ENCODE measurements at regions not wholly inside any gene's neighbourhood (a gene's known extent, or its start where the extent isn't known, plus 50 kb on each side); places are given as distances from the start of the nearest gene placed in this dataset.
A peak's percentile ranks its signal among the peaks of the same experiment; 100 is the strongest.
"Not testable (repeated sequence)": the region's sequence is repeated elsewhere in the genome, so short reads cannot be mapped to it uniquely, and the experiment has no call there.

DNA sequence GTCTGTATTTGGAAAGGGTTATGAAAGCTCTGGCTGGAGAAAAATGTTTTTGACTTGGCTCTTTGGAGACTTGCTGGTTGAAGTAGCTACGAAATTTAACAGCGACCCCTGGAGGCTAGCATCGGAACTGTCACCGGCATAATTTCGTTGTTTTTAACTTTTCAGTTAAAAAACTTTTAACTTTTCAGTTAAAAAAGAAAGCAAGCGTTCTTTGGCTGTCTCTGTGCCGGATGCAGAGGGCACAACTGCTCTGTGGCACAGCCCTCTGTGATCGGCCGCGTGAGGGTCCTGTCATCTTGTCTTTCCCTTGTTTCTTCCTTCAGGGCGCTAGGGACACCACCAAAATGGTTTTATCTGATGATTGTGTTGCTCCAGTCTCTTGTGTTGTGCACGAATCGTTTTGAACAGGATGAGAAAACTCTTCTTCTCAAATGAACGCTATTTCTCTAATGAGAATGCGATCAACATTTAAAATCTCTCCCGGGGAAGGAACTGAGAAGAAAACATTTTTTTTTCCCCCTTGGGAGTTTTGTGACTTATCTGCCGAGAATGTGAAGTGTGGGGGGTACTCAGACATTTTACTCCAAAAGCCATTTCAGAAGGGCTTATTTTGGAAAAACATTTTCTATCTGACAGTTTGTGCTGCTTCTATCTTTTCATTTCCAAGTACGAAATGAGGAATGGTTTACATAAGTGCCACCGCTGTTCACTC is 57.1 kb downstream of the ADCYAP1 start:
- DNase-seq: peak; percentile 30

DNA sequence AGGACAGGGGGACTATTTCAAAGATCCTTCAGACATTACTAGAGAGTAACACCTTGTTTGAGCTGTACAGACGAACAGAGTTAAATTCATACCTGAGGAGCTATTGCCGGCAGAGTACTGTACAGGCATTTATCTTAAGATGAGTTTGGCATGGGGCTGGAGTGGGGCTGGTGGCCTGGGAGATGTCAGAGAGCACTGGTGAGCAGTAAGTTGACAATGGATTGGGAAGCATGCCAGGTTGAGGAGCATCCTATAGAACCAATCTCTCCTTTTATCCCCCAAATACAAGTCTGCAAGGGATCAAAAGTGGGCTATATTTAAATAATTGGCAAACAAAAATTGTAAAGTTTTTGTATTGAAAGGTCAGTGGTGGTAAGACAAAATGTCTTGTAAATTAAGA is 58.6 kb downstream of the ADCYAP1 start:
- DNase-seq: no peak

DNA sequence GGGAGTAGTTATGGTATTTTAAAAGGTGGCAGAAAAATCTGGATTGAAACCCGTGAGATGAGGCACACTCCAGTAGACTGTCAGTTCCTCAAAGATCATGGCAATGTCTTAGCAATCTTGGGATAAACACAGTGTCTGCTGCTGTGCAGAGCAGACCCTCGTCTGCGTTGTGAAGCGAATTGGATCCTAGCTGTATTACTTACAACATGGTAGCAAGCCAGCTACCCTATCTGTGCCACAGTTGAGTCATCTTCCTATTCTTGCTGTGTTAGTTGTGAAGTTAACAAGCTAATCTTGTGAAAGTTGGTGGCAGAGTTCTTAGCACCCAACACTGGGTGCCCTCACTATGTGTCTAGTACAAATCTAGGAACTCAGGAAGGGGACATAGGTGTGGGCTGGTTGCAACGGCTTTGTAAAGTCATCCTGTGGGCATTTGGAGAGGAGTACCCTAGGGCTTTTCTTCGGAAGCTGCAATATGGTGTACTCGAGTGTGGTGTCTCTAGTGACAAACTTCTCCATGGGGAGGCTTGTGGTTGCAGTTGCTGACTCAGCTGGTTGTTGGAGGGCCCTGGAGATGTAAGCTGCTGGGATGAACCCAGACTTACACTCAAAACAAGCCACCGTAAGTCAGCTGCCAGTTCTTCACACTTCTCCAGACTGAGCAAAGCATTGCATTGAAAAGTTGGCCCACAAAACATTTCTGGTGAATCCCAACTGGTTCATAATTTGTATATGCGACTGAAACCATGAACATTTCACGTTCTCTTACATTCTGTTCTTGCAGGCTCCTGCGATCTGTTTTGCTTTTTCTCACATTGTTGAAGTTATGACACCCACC is 61.5 kb downstream of the ADCYAP1 start:
- no peak for DNase-seq

DNA sequence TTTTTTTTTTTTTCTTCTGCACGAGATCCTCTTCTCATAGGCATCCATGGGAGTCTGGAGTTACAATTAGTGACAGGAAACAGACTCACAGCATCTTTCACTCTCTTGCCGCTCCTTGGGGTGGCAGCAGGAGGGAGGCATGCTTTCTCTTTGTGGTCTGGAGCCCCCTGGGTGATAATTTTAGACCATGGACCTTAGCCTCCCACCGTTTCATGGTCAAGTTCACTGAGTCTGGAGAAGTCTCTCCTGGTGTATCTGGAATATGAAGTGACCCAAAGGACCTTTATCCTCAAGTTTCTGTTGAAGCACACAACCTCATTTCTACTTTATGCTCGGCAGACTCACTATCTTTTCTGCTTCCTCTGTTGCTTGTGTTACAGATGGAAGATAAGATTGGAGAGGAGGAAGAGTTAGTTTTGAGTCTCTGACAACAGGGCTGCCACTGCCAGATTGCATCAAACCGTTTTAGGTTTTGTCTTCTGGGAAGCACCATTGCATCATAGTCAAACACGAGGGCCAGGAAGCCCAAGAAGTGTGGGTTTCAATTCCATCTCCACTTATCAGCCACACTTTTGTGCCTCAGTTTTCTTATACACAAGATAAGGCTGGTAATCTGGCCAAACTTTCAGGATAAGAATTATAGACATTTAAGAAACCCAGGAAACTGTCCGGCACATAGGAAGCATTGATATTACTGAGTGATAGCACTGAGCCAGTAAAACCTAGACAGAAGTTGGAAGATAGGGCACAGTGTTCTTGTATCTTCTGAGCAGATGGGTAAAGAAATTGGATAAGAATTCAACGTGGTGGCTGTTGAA is 62.3 kb downstream of the ADCYAP1 start:
- DNase-seq: no peak

DNA sequence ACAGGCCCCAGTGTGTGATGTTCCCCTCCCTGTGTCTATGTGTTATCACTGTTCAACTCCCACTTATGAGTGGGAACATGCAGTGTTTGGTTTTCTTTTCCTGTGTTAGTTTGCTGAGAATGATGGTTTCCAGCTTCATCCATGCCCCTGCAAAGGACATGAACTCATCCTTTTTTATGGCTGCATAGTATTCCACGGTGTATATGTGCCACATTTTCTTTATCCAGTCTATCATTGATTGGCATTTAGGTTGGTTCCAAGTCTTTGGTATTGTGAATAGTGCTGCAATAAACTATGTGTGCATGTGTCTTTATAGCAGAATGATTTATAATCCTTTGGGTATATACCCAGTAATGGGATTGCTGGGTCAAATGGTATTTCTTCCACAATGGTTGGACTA is 64.2 kb downstream of the ADCYAP1 start:
- not testable (repeated sequence) for DNase-seq

DNA sequence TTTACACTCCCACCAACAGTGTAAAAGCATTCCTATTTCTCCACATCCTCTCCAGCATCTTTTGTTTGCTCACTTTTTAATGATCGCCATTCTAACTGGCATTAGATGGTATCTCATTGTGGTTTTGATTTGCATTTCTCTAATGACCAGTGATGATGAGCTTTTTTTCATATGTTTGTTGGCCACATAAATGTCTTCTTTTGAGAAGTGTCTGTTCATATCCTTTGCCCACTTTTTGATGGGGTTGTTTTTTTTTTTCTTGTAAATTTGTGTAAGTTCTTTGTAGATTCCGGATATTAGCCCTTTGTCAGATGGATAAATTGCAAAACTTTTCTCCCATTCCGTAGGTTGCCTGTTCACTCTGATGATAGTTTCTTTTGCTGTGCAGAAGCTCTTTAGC is 64.6 kb downstream of the ADCYAP1 start:
- not testable (repeated sequence) for DNase-seq

DNA sequence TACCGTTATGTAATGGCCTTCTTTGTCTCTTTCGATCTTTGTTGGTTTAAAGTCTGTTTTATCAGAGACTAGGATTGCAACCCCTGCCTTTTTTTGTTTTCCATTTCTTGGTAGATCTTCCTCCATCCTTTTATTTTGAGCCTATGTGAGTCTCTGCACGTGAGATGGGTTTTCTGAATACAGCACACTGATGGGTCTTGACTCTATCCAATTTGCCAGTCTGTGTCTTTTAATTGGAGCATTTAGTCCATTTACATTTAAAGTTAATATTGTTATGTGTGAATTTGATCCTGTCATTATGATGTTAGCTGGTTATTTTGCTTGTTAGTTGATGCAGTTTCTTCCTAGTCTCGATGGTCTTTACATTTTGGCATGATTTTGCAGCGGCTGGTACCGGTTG is 69.9 kb downstream of the ADCYAP1 start:
- DNase-seq: not testable (repeated sequence)

DNA sequence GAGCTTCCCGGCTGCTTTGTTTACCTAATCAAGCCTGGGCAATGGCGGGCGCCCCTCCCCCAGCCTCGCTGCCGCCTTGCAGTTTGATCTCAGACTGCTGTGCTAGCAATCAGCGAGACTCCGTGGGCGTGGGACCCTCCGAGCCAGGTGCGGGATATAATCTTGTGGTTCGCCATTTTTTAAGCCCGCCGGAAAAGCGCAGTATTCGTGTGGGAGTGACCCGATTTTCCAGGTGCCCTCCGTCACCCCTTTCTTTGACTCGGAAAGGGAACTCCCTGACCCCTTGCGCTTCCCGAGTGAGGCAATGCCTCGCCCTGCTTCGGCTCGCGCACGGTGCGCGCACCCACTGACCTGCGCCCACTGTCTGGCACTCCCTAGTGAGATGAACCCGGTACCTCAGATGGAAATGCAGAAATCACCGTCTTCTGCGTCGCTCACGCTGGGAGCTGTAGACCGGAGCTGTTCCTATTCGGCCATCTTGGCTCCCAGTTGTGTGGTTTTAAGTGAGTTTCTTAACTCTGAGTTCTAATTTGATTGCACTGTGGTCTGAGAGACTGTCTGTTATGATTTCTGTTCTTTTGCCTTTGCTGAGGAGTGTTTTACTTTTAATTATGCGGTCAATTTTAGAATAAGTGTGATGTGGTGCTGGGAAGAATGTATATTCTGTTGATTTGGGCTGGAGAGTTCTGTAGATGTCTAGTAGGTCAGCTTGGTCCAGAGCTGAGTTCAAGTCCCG is 71.9 kb downstream of the ADCYAP1 start:
- not testable (repeated sequence) for DNase-seq

DNA sequence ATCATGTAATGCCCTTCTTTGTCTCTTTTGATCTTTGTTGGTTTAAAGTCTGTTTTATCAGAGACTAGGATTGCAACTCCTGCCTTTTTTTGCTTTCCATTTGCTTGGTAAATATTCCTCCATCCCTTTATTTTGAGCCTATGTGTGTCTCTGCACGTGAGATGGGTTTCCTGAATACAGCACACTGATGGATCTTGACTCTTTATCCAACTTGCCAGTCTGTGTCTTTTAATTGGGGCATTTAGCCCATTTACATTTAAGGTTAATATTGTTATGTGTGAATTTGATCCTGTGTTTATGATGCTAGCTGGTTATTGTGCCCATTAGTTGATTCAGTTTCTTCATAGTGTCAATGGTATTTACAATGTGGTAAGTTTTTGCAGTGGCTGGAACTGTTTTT is 72.7 kb downstream of the ADCYAP1 start:
- DNase-seq: not testable (repeated sequence)

DNA sequence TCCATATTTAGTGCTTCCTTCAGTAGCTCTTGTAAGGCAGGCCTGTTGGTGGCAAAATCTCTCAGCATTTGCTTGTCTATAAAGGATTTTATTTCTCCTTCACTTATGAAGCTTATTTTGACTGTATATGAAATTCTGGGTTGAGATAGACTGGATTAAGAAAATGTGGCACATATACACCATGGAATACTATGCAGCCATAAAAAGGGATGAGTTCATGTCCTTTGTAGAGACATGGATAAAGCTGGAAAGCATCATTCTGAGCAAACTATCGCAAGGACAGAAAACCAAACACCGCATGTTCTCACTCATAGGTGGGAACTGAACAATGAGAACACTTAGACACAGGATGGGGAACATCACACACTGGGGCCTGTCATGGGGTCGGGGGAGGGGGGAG is 73.1 kb downstream of the ADCYAP1 start:
- DNase-seq: not testable (repeated sequence)

DNA sequence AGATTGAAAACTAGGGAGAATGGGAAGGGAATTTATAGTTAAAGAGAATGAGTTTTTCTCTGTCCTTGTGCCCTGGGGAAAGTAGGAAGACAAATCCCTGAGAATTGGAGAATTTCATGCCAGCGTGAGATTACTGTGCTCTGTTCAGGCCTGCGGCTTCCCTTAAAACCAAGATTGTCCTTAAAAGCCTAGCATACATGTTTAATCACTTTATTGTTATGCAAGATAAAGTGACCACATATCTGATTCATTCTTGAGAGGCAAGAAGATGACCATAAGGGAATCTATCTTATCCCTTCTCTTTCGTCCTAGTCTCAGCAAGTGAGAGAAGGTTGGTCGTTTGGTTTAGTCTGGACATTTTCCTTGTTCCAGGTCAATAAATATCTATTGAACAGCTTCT is 75.9 kb downstream of the ADCYAP1 start:
- DNase-seq: no peak

DNA sequence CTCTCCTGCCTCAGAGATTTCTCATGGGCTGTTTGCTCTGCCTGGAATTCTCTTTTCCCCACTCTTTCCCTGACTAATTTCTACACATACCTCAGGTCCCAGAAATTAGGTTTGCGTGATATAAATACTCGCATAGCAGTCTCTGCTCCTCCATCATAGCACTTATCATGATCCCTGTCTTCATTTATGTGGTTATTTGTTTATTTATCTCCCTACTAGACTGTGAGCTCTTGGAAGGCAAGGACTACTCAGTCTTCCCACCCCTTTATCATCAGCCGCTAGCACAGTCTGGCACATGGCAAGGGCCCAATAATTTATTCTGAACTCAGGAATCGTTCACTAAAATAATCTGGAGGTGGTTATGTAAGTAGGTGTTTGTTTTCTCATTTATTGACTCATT is 79.3 kb downstream of the ADCYAP1 start:
- DNase-seq: no peak

DNA sequence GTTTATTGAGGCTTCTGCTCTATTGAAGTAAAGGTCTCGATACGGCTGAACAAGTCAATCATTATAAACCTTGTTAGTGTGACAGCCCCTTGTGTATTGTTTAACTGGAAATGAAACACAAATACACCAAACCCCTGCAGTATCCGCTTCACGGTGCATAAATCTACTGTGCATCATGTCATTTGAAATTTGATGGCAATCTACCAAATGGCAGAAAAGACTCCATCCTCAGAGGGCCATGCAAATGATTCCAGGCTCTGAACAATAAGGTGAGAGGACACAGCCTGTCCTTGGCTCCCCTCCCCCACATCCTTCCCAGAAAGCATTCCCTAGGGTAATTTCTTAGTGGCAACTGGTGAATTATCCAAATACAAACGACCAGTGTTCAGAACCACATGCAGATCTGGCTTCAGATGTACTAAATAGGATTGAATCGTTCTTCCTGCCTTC is 80.6 kb downstream of the ADCYAP1 start:
- DNase-seq: no peak

DNA sequence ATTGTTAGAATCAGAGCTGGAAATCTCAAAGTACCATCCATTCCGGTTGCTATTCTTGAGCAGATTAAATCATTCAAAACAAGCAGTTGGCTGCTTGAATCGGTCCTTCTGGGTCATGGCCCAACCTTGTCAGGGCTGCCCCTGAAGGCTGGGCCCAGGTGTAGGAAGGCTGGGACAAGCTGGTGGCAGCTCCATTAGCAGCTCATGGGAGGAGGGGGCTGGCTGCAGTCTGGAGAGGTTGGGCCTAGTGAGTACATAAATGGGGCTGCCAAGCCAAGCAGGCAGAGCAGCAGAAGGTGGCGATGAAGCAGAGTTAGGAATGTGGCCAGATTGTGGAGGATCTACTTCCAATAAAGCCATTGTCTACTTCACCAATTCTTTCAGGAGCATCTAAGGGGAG is 81.4 kb downstream of the ADCYAP1 start:
- no peak for DNase-seq

DNA sequence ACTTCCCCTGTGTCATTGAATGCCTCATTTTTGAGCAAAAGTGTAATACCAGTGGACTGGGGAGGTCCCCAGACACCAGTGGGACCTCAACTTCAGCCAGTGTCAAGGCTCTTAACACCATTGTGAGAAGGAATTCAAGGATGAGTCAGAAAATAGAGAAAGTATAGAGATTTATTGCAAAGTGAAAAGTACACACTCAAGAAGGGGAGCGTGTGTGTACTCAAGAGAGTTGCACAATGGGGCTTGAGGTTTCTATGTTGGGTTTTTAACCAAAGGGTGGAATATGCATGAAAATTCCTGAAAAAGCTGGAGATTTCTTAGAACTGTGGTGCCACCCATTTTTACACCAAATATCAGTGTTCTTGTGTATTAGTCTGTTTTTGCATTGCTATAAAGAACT is 81.9 kb downstream of the ADCYAP1 start:
- no peak for DNase-seq

DNA sequence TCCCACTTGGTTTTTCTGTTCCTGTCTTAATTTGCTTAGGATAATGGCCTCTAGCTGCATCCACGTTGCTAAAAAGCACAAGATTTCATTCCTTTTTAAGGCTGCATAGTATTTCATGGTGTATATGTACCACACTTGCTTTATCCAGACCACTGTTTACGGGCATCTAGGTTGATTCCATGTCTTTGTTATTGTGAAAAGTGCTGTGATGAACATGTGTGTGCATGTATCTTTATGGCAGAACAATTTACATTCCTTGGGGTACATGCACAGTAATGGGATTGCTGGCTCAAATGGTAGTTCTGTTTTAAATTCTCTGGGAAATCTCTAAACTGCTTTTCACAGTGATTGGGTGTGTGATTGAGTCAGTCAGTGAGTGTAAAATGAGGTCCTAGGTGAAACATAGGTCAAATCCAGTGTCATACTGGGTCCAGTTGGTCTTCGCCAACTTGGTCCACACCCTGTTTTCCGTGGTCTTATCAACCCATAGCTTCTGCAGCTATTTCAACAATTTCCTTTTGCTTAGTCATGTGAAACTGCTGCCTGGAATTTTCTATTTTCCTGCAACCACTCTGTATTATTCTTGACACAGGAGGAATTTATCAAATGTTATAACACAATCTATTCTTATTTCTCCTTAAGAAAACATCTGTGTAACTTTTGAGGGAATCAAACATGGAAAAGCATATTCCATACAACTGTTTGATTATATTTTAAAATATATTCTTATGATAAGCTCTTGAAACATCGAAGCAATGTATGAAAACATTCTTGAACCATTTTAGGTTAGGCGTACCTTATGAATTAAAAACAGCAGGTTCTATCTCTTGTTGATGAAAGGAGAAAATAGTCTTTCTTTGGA is 82.9 kb downstream of the ADCYAP1 start:
- DNase-seq: no peak

DNA sequence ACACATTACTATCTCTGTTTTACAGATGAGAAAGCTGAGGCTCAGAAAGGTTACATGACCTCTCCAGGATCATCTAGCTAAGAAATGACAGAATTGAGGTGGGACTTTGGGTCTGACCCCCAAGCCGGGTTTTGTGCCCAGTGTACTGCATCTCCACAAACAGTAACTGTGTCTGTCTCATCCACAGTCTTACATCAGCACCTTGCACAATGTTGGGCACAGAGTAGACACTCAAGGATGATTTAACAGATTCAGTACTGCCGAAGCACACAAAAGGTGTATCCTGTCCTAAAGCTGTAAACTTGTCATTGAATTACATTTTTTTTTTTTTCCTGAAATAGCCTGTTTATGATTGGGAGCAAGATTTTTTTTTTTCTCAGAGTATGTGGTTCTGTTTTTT is 84.8 kb downstream of the ADCYAP1 start:
- DNase-seq: no peak

DNA sequence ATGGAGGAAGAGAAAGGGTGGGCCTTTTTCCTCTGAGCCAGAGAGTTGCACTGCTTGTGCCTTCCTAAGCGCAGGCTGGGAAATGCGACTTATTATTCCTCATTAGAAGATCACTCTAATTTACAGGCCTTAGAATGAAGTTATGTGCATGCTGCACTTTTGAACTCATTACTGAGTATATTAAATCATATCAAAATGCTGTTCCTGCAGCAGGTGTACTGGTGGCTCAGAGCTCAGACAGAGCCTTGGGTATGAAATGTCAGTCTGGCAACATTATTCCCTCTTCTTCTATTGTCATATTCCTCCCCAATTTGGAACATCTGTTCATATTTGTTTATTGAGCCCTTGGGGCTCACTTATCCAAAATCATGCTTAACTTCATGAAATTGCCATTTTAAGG is 85.5 kb downstream of the ADCYAP1 start:
- DNase-seq: no peak

DNA sequence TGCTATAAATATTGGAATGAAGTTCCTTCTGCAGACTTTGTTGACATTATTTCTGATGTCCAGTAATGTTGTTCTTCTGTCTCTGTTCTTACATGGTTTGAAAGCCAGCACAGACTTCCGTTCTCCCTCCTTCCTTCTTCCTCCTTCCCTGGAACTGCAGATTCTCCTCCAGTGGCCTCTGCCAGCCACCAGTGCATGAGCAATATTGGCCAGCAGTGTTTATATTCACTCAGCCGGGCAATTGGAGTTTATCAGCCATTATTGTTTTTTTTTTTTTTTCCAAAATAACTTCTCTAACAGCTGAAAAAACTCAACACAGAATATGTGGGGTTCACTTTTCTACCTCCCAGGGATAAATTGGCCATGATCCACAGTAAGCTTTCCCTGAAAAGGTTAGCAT is 86.8 kb downstream of the ADCYAP1 start:
- no peak for DNase-seq

DNA sequence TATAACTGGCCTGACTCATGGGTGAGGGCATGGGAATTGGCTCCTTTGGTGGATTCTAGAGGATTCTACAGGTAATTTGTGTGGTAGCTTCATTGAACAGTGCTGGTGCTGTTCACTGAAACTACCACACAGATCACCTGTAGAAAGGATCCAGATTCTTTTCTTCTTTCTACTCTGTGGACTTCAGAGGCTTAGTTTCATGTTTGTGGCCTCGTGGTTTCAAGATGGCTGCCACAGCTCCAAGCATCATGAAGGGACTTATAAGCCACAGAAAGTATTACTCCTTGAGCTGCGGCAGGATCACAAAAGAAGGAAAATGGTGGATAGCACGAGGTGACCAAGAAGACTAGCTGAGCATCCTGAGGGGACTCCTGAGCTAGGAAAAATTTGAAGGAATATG is 88.9 kb downstream of the ADCYAP1 start:
- no peak for DNase-seq

DNA sequence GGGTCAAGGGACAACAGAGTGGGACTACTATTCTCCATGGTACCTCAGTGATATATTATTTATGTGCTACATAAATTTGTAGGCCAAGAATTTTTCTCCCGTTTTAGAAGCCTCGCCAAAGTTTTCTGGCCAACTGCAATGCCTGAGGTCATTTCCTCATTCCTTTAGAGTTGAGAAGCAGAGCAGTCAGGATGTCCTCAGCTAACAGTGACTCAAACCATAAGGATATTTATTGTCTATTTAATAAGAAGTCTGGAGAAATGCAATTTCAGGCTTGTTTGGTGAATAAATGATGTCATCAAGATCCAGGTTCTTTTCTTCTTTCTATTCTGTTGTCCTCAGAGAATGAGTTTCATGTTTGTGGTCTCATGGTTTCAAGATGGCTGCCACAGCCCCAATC is 91.0 kb downstream of the ADCYAP1 start:
- DNase-seq: no peak

DNA sequence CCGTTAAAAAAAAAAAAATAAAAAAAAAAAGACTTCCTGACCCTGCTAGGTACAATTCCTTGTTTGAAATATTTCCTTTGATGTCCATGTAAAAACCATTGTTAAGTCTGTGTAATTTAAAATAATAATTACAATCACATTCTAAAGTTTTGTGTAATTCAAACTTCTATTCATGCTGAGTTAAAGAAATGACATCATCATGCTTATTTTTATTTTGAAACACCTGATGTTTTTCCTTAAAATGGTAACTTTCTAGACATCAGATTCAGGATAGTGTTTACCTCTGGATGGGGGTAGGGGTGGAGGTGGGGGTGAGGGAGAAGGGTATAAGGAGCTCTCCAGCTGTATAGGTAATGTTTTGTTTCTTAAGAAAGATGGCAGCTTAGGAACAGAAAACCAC is 92.8 kb downstream of the ADCYAP1 start:
- no peak for DNase-seq

All from activated CD4-positive, alpha-beta T cell treated with anti-CD3 and anti-CD28 coated beads, Interleukin-2, amount 50 U/mL, for 1 hour (primary cell).